GM21737 (cell line): ENCODE measurements at regions not wholly inside any gene's neighbourhood (a gene's known extent, or its start where the extent isn't known, plus 50 kb on each side); places are given as distances from the start of the nearest gene placed in this dataset.

ENCODE experiments used
- ATAC-seq: cut with Tn5 transposase; IDR thresholded peaks from one replicate; pipeline ENCODE4 v1.9.1; 2021; ENCODE audit warnings: mild to moderate bottlenecking, moderate library complexity; ENCODE audit not compliant: unreplicated experiment

DNA sequence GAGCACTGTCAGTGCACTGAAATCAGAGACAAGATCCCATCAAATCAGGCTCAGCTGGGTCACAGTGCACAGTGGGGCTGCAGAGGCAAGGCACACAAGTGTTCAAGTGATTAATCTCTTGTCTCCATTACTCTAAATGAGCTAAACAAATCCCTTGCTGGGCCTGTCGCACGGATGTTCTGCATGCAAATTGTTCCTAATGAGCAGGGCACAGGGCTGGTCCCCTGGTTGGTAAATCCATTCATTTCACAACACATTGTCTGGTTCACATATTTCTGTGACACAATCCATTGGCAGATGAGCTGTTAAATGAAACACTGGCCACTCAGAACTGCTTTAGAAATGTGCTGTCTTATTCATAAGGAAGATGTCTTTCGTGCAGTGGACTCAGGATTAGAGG lies 167.9 kb upstream of the BRINP1 start:
- ATAC-seq: no peak

DNA sequence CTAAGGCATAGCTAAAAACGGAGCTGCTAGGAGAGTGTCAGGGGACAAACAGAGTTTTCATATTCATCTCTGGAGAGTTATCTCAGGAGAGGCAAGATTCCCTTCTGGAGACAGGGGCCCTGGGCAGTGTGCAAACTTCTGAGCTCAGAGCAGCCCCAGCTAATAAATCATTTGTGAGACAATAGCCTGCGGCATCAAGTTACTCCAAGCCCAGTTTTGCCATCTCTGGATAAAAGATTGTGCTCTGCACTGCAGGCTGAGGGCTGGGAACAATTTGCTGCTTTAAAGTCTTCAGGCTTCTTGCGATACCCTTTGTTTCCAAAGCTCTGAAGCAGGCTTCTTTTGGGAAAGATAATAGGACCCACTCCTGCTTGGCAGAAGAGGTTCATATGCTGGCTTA lies 164.3 kb upstream of the BRINP1 start:
- no peak for ATAC-seq

DNA sequence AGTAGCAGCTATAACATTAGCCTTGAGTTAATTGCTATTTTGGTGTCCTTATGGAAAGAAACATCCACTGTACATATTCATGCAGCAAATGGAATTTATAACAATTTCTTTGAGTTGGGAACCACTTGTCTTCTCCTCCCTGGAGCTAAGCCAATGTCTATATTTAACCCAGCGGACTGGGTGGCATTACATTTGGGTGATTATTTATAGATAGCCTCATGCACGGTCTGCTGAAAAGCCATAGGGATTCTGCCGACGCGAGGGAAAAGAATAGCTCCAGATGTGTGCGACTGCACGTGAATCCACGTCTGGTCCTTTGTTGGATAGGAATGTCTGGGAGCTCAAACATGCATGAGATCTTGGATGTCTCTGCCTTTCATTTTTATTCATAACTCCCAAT lies 157.5 kb upstream of the BRINP1 start:
- ATAC-seq: no peak

DNA sequence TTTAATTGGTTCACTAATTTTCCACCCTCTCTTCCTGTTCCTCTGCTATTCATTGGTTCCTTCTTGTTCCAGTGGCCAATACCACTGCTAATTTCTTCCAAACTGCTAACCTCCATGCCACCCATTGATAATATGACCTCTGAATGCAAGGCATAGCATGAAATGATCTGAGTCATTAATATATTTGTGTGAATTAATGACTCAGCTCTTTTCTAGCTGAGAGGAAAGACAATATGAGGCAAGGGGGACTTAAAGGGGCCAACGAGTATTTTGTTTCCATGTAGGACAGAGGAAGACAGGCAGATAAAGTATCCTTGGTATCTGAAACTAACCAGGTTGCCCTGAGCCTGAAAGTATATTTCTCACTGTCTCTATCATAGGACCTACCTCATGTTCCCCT lies 154.3 kb upstream of the BRINP1 start:
- no peak for ATAC-seq

DNA sequence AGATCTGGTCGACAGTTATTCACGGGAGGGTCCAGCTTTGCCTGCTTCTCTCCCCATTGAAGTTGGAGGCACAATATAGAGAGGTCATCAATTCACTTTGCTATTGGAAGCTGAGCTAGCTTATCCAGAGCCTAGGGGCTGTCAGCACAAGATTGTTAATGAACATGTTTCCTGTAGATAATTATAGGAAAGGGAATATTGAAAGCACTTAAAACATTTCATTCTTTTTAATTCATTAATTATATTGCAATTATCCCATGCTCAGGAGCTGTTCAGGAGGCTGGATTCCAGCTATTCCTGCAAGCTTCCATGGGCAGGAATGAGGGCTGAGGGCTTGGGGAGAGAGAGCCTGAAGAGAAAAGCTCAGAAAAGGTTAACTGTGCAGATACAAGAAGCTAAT lies 153.1 kb upstream of the BRINP1 start:
- no peak for ATAC-seq

DNA sequence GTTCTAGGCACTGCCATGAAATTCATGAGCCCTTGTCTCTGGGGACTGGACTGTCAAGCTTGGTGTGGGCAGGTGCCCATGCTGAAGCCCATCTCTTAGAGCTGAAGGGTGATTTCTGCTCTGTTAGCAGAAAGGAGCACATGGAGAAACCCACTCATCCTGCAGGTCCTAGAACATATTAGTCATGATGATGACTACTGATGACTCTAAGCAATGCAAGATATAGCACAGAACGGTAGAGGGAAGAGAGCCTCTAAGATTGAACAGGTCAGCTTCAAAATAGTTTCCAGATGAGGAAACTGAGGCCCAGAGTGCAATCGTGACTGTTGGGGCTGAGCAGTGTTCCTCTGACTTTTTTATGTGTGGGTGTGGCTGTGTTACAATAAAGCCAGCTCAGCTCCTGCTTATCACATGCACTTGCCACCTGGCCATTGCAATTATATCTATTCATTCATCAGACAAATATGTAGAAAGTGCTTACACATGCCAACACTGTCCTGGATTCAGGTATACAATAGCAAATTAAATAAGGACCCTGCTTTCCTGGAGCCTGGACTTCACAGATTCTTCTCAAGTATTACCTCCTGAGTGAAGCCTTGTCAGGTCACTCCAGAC lies 140.2 kb upstream of the BRINP1 start:
- no peak for ATAC-seq

DNA sequence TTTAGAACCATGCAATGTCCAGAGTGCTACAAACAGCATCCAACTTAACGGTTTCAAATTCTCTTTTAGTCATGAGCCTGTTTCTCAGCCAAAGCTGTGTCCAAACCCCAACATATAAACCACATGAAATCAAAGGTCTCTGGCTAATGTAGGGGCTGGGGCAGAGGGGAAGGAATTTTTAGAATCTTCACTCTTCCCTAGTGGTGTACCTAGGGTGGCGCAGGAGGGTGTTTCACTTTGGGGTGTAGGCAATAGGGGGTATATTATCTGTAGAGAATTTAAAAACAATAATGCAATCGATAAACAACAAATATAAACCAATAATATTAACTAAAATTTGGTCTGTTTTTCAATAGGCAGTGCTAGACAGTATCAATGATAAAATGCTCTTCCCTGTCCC lies 132.1 kb upstream of the BRINP1 start:
- no peak for ATAC-seq

DNA sequence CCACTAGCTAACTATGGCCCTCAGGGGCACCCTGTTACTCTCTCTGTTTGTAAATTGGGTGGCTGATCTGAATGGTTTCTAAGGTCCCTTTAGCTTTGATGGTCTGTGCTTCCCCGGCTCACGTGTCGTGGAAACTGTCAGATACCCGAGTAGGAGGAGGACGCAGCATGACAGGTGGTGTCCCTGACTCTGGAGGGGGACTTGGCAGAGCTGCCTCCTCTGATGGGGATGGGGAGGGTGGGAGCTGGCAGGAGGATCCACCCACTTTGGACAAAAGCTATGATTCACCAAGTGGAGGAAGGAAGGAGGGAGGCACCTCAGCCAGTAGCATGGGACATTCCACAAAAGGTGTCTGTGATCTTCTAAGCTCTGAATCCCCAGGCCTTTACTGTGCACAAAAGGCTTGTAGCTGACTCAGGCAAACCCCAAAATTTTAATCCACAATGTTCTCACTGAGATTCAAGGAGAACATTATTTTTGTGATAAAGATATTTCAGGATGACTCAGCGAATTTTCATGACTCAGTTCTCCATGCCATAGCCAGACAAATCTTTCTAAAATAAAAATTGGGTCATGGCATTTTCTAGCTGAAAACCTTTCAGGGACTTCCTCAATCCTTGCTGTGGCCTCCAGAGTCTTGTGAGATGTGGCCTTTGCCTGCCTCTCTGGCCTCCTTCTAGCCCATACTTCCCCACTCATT lies 131.0 kb upstream of the BRINP1 start:
- no peak for ATAC-seq

DNA sequence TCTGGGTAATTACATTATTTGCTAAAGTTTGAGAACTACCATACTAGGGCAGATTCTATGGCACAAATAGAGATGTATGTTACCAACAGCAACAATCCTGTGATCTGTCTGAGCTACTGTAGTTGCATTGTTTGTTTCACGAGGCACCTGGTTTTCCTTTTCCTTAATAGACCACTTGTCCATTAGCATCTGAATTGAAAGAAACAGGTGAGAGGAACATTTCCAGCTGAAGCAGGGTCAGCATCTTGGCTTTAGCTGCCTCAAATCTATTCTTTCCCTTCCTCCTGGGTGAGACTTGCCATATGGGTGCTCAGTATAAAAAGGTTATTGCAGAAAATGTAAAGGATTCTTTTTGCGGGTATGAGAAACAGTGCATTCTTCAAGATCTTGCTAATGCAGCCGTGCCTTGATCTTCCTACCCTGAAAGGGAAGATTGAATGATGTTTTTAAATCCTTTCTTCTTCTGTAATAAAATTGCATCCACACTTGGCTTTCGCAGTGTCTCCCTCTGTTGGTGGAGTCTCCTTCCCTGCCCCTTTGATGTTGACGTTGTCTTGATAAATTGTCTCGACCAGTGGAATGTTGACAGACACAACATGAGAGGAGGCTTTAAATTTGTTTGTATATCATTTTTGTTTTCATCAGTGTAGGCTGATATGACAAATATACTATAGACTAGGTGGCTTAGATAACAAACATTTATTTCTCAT lies 118.0 kb upstream of the BRINP1 start:
- no peak for ATAC-seq

DNA sequence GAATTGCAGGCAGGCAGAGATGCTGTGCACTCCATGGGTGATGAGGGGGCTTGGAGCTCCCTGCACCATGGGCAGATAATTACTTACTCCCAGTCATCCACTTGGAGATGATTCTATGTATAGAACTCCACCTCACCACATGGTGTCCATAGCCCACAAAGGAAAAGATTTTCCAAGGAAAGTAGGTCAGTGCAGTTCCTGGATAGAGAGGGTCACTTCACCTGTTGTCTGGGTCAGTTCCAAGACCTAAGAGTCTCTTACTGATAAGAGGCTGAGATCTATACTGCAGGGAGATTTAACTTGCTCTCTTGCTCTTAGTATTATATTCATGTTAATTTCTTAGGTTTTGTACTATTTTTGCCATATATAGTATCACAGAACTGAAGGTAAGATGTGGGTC lies 113.9 kb upstream of the BRINP1 start:
- no peak for ATAC-seq

DNA sequence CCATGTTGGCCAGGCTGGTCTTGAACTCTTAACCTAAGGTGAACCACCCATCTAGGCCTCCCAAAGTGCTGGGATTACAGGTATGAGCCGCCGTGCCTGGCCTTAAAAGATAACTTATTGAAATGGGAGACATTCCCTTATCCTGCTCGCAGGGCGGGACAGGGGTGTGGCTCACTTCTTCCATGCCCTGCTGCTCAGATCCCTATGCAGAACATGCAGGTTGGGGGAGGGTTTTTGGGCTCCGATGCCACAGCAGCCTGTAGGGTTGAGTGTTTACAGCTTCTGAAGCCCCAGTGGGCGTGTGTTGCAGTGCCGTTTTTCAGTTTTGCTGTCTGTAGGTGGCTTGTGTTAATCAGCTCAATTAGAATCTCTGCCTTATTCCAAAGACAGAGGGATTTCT lies 108.0 kb upstream of the BRINP1 start:
- no peak for ATAC-seq

DNA sequence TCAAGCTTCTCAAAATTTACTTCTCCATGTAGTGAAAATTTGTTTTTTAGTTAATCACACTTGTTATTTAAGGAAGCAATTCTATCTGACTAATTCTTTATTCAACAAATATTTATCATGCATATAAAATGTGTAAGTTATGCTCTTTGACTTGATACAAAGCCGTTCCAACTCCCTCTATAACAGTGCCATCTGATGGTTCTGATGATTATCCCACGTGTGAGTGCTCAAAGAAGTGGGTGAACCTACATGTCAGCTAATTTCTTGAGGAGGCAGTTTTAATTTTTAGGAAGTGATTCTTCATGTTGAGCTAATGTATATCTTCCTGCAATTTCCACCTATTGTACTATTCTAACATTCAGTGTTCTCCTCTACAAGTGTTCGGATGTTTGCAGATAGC lies 88.8 kb upstream of the BRINP1 start:
- ATAC-seq: no peak

DNA sequence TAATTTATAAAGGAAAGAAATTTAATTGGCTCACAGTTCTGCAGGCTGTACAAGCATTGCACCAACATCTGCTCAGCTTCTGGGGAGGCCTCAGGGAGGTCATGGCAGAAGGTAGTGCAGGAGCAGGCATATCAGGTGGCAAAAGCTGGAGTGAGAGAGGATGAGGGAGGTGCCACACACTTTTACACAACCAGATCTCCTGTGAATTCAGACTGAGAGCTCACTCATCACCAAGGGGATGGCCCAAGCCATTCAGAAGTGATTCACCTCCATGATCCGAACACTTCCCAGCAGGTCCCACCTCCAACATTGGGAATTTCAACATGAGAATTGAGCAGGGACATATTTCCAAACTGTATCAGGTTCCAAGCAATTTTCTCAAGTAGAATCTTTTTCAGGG lies 84.7 kb upstream of the BRINP1 start:
- no peak for ATAC-seq

DNA sequence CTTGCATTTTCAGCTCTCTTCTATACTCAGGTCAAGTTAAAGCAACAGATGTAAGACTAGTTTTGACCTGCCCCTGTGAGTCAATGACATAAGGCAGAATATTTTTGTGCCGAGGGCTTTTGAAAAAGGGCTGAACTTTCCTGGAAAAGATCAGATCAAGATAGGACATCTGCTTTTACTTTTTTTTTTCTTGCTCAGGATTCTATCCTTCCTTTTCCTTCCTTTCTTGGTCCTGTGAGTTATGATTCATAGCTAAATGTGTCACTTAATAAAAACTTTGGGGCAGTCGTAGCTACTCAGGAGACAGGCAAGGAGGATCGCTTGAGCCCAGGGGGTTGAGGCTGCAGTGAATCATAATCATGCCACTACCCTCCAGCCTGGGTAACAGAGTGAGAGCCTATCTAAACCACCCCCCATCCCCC lies 84.3 kb upstream of the BRINP1 start:
- ATAC-seq: no peak

DNA sequence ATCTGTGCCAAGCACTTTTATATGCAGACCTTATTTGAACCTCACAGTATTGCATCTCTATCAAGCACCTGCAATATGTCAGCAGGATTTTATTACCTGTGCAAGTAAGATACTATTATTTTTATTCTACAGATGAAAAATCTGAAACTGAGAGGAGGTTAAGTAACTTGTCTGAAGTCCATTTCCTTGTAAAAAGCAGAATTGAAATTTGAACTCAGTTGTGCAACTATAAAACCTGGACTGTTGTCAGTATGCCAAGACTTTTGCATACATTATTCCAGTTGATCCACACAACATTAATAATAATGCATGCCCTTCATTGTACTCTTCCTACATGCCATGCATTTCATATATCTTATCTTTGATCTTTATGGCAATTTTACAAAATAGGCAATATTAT lies 82.2 kb upstream of the BRINP1 start:
- no peak for ATAC-seq

DNA sequence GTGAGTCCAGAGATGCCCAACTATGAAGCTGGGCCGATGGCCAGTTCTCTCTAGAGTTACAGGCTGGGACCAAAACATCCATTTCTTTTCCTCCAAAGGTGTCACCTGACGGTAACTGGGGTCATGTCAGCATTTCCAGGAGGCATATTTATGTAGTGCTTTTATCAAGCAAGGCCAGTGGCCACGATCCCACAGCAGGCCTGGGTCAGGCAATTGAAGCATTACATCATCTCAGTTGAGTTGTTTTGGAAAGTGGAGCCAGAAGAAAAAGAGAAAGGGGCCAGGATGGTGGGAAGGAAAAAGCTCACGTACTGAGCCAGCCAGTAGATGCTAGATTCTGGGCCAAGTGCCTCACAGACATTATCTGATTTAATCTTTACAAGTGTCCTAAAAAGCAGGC lies 73.9 kb upstream of the BRINP1 start:
- no peak for ATAC-seq

DNA sequence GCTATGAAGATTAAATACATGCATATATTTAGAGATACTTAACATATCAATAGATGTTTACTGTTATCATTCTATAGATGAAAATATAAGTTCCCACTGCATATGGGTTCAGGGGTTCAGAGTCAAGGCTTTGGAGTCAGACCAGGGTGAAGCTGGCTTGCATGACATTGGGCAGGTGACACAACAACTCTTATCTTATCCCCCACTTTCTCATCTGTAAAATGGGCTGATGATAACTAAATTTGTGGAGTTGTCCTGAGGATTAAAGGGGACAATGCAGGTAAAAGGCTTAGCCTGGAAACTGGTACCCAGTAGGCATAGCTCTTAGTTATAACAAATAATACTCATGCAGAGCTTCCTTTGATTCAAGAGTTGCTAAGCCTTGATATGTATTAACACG lies 72.6 kb upstream of the BRINP1 start:
- no peak for ATAC-seq

DNA sequence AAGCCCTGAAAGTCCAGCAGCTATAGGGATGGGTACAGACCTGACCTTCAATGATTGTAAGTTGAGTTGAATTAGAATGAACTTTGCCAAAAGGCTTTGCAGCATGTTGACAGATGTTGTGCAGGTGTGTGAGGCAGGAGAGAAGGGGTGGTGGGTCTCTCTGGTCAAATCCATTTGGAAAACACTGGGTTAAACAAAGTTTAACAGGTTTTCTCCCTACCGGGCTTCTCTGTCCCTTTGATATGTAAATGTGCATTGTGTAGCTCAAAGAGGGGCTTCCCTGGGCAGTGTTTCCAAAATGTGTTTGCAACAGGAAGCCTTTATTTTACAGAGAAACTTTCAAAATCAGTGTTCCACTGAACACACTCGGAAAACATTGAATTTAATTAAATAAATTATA lies 72.1 kb upstream of the BRINP1 start:
- ATAC-seq: no peak

DNA sequence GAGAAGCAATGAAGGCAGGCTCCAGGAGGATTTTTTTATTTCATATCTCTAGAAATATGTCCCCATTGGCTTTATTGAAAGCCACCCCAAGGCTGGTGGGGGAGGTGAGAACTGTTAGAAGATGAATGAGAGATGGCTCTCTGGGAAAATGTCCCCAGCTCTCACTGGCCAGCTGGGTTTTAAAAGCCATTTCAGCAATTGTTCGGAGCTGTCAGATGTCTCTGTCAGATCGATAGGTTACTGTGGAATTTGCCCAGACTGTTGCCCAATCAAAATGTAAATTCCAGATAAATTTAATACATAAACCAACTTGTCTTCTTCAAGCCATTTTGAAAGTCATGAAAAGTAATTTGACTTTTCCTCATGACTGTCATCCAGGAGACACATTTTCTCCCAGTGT lies 67.0 kb upstream of the BRINP1 start:
- no peak for ATAC-seq

DNA sequence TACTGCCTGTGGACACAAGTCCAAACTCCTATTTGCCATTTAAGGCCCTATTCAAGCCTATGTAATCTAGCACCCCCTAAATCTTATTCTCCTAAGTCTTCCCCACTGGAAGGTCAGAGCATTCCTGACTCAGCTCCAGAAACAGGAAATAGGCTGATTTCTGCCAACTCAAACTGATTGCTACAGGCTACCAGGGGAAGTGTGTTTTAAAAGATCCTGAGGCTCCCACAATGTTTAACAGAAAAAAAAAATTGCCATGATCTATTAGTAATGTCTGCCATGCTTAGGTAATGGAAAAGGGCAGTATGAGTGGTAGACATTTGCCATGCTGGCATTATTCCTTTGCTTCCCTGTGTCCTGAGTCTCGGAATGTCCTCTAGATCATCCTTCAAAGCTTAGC lies 65.8 kb upstream of the BRINP1 start:
- ATAC-seq: no peak

DNA sequence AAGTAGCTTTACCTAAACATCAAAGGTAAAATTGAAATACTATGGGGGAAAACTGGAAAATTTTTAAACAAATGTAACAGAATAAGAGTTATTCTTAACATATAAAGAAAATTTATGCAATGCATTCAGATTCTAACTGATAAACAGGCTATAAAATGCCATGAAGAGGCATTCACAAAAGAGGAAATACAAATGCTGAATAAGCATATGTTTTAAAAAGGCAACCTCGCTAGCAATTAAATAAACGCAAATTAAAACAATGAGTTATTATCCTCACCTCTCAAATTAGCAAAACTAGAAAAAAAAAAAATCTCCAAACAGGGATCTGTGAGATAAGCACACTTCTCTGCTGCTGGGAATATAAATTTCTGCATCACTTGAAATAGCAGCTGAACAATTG lies 63.2 kb upstream of the BRINP1 start:
- ATAC-seq: no peak

DNA sequence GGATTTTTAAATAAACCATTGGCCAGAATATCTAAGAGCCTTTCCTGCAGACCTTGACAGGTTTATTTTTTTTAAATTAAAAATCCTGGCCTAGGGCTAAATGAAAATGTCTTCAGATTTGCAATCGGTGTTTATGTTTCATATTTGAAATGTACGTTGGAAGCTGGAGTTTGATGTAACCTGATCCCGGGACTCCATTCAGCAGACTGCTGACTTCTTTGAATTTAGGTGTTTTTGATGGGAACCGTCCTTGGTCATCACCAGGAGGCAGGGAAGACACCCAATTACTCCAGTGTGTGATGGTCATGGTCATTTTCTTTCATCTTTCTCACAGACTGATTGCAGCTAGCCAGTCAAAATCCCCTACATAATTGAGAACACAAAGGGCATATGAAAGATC lies 60.1 kb upstream of the BRINP1 start:
- no peak for ATAC-seq
